NCI-H526 treated with DMSO at 0.1 percent for 48 hours (cell line): ENCODE measurements at regions not wholly inside any gene's neighbourhood (a gene's known extent, or its start where the extent isn't known, plus 50 kb on each side); places are given as distances from the start of the nearest gene placed in this dataset.
A peak's percentile ranks its signal among the peaks of the same experiment; 100 is the strongest.

Experiments
- DNase-seq: peaks from one replicate; lab custom pipeline; 2025; lab: John Stamatoyannopoulos, UW

DNA sequence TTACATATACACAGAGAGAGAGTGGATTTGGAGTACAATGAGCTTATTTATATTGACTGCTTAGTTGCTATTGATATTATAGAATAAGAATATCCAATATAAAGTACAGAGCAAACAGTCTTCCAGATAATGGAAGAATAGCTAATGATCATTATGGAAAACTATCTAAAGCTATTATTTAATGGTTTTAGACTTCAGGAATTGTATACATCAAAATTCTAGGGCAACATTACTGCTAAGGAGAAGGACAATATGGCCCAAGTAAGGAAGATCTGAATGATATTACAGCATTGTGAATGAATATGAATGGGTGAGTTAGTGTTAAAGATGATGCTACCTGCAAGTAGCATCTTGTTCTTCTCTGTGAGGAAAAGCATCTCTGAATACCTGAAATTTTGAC is 604.2 kb upstream of the PCDH20 start:
- no peak for DNase-seq

DNA sequence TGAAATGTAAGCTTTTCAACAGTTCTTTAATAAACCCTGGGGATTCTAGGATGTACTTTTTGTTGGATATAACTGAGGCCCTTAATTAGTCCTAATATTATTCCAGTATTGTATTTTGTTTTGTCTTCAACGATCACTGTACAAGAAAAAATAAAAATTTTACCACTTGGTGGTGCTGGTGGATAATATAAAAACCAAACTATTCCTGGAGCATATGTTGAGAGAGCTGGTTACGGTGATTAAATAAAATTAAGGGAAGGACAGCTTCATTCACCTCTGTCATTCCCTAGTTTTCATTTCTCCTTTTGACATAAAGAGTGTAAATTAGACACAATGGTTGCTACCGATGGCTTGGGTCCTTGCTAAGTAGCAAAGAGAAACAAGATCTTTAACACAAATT is 598.6 kb upstream of the PCDH20 start:
- DNase-seq: peak; percentile 42

DNA sequence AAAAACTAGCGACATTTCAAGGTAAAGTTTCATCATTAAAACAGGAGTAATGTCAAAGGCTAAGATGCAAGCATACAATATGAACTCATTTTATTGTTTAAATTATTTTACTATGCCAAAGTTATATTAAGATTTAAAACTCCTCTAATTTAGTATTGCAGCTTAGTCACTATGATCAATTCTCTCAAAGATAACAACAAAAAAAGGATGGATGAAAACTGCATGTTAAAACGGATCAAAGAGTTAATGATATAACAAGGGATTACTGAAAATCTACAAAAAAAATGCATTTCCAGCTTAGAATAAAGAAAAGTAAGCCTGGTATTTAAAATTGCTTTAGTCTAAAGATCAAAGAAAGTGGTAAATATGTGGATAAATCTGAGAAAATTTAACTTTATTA is 587.8 kb upstream of the PCDH20 start:
- no peak for DNase-seq

DNA sequence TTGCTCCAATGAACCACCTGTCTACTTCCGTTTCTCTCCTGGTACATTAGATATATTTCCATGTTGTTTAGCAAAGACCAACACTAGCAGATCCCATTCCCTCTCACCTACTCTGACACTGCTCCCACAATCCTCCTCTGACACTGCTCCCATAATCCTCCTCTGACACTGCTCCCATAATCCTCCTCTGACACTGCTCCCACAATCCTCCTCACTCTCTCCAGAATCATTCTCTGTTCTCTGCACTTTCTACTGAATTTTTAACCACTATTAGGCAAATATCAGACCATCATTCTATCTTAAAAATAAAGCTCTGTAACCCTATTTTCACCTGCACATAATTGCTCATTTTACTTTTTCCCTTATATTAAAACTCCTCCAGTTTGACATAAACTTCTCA is 578.5 kb upstream of the PCDH20 start:
- no peak for DNase-seq

DNA sequence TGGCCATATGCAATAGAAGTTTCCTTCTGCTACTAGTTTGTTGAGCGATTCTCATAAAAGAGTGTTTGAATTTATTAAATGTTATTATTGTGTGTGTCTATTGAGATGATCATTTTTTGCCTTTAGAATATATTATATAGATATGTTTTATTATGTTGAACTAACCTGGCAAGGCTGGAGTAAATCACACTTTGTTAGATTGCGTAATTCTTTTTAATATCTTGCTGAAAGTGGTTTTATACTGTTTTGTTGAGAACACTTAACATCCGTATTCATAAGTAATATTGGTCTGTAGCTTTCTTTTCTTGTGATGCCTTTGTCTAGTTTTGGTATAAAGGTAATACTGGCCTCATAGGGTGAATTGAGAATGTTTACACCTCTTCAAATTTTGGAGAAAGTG is 574.3 kb upstream of the PCDH20 start:
- no peak for DNase-seq

DNA sequence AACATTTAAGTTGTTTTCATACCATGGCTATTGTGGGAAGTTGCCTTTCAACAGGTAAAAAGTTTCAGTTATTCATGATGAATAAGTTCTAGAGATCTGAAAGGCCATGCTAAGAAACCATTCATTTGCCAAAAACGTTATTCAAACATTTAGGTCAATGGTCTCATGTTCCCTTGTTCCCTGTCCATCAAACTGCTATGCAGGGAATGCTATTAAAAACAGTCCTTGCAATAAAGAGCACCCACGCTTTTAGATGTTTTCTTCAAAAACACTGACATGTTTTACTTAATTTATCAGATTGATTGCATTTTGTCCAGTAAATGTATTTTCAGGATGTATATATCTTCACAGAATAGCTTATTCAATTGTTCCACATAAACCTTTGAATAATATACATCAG is 573.2 kb upstream of the PCDH20 start:
- DNase-seq: no peak

DNA sequence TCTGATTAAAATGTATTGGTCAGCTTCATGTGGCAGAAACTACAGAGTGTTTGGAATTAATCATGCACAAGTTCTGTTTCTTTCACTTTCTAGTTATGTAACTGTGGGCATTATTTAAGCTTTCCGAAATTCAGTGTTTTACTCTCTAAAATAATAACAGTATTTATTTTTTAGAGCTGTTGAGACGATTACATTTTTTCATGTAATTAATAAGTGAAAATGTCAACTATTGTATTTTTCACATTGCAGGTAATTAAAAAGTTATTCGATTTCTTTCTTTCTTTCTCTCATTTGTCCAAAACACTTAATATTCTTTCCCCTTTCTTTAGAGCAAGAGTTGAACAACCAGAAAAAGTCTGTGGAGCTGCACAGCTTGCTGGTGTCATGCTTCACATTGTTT is 559.4 kb upstream of the PCDH20 start:
- DNase-seq: no peak

DNA sequence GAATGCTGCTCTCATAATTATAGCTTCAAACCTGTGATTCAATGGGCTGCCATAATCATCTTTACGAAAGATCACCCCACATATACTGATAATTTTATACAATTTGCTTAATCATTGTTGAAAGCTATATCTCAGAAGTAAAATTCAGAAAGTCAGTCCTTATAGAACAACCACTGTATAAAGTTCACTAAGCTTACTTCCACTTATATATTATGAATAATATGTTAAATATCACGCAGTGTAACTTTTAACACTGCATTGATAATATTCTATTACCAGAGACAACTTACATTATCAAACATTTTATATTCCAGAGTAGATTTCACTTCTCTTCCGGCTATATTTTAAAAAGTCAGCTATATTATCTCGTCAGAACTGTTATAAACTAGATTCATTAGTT is 550.1 kb upstream of the PCDH20 start:
- DNase-seq: no peak

DNA sequence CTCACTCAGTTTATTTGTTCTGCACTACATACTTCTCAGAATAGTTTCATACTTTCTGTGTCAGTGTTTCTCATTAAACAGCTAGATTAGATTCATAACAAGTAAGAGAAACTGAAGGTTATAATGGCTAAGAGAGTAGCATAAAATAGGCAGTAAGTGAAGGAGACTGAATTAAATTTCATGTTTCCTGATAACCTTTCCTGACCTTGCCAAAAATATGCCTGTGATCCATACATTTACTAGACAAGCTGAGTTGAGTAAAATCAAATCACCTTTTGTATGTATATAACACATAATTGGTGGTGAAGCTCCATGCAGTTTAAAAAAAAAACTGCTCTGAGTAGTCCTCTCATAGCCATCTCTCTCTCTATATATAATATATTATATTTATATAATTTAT is 545.3 kb upstream of the PCDH20 start:
- no peak for DNase-seq

DNA sequence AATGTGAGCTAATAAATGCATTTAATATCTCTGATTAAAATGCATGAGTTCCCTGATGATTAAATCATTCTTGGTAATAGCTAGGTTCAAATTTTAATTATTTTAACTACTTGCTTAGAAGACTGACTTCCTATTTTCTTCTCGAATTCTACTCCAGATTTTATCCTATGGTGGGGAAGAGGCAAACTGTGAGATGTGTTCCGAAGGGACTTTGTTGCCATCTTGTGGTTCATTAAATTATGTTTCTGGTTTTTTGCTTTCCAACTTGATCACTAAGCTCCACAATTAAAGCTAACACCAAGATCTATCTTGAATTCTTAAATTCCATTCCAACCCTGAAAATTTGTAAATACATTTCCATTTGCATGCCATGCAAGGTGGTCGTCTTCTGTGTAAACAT is 538.4 kb upstream of the PCDH20 start:
- DNase-seq: peak; percentile 10

DNA sequence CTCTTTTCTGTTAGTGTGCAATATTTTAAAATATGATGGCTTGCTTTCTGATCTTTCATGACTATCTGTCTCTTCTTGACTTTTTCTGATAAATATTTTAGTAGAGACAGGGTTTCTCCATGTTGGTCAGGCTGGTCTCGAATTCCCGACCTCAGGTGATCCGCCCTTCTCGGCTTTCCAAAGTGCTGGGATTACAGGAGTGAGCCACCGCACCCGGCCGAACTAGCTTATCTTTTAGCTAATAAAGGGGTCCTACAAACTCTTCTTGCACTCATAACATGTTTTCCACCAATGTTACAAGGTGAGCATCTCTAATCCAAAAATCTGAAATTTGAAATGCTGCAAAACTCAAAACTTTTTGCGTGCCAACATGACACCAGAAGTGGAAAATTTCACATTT is 535.2 kb upstream of the PCDH20 start:
- DNase-seq: no peak

DNA sequence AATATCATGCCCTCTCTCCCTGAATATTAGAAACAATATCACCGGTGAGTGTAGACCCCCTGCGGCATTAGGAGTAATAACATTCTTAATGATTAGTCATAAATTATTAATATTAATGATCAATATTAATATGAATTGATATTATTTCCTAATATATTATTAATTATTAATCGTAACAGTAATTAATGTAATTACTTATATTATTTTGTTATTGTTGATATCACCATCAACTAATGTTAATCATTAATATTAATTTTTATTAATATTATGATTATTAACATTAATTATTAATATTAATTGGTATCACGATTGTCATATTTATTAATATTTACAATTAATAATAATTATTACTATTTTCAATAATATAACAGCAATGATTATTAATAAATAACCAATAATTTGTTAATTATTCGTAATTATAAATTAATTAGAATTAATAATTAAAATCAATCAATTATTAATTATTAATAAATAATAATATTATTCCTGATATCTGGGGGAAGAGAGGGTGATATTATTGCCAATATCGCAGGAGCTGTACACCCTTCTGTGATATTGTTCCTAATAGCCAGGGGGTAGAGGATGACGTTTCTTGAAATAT is 528.8 kb upstream of the PCDH20 start:
- DNase-seq: no peak

DNA sequence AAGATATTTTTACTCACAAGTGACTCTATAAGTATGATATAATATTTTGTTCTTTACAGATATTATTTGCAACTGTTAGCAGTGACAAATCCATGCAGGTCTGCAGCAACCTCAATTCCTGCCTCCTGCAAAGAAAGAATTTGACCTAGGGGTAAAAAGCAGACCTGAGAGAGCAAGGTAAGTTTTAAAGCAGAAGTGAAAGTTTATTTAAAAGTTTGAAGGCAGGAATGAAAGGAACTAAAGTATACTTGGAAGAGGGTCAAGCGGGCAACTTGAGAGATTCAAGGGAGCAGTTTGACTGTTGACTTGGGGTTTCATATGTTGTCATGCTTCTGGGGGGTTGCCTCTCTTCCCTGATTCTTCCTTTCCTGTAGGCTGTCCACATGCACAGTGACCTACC is 520.1 kb upstream of the PCDH20 start:
- DNase-seq: no peak

DNA sequence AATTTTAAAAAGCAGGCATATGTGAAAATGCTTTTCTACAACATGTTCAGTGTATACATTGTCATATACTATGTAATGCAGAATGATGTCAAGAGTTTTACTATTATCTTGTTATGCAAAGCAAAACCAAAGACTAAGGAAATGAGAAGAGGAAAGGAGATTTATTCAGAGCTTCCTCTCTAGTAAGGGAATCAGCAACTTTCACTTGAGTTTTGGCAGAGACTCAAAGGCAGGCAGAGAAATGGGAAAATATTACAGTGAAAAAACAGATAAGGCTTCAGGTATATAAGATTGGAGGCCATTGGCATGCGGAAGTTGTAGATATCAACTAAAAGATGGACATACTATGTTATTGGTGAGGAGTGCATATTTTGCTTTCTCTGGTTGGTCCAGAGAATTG is 512.0 kb upstream of the PCDH20 start:
- no peak for DNase-seq

DNA sequence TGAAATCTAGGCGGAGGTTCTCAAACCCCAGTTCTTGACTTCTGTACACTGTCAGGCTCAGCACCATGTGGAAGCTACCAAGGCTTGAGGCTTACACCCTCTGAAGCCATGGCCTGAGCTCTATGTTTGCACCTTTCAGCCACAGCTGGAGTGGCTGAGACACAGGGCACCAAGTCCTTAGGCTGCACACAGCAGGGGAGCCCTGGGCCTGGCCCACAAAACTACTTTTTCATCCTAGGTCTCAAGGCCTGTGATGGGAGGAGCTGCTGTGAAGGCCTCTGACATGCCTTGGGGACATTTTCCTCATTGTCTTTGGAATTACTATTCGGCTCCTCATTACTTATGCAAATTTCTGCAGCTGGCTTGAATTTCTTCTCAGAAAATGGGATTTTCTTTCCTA is 503.2 kb upstream of the PCDH20 start:
- no peak for DNase-seq

DNA sequence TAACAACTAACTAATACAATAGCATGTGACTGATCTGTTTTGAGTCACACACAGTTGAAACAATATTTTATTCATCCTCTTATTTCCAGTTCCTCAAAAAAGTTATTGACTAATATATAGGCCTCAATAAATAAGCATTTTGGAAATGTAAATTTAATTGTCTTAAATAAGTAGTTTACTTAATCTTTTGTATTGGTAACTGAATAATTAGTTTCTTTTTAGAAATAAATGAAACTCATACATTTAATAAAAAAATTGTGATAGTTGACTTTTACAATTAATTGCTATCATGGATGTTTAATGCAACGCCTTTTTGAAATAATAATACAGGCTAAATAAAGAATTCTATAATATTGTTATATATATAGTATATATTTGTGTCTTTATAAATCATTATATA is 500.8 kb upstream of the PCDH20 start:
- DNase-seq: no peak

DNA sequence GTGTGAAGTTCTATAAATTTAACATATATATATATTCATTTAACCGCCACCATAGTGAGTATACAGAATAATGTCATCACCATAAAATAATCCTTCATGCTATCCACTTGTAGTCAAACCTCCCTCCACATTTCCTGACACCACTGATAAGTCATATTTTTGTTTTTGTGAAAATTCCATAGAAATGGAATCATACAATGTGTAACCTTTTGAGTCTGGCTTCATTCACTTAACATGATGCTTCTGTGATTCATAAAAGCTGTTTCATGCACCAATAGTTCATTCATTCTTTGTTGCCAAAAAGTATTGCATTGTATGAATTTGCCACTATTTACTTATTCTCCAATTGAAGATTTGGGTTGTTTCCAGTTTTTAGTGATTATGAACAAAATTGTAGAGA is 497.5 kb upstream of the PCDH20 start:
- no peak for DNase-seq

DNA sequence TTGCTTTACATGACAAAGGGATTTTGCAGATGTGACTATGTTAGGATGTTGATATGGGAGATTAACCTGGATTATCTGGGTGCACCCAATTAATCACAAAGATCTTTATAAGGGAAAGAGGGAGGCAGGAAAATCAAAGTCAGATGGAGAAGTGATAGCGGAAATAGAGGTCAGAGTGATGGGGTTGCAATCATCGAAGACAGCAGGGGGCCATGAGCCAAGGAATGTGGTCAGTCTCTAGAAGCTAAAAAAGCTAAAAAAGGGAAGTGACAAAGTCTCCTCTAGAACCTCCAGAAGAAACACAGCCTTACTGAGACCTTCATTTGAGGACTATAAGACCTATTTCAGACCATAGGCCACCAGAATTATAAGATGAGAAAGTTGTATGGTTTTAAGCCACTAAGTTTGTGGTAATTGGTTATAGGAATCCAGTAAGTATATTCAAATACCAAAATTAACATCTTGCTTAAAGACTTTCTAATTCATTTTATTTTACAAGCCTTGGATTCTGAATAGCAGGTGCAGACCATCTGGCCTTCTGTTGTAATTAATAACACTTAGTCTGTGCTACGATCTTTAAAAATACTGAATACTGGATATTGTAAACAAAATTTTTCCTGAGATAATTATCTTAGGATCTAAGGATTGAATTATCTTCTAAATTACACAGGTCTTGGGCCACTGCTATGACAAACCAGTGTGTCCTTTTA is 493.4 kb upstream of the PCDH20 start:
- DNase-seq: no peak

DNA sequence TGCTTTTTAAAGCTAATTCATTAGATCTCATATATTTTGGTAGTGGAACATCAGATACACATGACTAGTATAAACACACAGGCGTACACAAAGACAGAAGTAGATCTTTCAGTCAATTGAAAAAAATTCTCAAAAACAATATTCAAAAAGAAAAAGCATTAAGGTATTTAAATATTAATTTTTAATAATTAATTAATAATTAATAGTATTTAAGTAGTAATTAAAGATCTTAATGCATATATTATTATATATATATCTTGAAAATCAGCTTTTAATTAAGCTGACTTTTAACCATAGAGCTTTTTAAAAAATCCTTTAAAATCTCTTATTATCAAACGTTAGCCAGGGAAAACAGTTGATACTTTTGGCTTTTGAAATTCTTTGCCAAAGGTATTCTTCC is 489.4 kb upstream of the PCDH20 start:
- DNase-seq: no peak

DNA sequence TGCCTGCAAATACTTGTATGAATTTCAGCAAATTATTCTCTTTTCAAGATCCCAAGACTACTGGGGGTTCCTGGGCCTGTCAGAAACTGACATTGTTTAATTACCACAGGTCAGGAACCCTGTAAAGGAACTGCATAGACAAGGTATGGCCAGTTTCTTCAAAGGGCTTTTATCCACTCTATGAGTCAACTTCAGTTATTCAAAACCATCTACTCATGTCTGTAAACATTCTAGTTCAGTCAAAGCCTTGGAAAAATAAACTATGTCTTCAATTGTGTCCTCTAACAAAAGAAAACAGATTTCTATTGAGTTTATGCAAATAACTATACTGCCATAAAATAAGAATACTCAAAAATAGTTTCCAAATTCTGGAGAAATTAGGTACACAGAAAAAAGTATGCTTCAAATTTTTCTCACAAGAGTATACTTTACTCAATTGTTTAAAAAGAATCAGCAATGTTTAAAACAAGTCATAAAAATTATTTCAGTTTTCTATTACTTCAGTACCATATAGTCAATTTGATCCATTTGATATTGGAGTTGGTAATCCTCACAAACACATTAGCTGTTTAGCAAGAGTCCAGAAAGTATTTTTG is 486.4 kb upstream of the PCDH20 start:
- DNase-seq: no peak

DNA sequence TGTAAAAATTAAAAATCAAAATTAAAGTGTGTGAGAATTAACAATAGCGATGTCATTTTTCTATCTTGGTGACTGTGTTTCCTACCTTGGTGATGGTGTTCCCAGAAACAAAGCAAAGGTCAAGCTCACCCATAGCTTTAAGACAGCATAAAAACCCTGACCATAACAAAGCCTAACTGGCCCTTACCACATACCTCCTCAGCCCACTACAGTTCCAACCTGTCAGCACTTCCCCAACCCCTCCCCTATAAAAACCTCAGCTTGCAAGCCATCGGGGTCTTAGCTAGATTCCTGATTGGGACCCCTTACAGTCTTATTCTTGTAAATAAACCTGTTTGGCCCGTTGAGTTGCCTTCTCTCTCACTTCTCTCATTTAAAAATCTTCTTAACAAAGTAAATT is 484.4 kb upstream of the PCDH20 start:
- no peak for DNase-seq

DNA sequence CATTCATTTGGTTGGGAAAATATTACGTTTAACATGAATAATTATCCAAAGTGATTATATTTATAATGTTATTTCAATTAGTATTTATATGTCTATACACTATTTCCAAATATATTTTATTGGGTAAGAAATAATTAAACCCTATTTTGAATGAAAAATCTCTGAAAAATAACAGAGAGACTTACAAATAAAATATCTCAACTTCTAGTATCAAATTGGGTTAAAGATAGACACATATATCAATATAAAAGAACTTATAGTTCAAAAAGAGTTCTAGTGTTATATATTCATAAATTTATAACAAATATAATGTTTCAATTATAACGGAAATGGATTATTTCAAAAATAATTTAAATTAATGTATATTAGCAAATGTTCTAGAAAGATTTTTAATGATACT is 482.6 kb upstream of the PCDH20 start:
- DNase-seq: no peak

DNA sequence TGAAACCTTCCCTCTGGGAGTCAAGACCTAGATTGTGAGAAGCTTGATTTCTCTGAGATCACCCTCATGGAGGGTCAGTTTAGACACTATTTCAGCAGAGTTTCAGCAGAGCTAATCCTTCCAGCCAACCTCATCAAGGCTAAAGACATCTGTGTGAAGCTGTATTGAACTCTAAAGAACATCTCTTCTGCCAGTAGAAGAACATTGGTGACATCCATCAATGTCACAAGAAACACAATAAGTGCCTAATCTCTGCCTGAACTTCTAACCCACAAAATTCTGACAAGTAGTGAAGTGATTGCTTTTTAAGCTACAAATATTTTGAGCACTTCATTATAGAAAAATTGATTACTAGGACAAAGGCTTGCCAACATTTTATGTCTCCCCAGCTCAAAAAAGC is 475.8 kb upstream of the PCDH20 start:
- DNase-seq: no peak

DNA sequence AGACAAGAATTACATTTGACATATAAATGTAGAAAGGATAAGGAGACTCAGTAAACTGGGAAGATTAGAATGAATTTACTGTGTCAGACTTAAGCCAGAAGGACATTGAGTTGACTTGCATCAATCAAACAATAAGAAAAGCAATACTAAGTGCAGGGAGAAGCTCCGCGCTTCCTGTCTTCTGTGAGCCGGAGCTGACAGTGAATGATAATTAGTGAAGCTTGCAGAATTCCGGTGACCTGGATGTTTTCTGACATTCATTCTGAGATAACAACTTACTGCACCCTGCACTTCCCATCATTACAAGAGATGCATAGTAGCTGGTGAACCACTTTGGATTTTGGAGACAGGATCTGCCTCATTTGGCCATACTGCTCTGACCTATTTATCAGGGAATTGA is 469.2 kb upstream of the PCDH20 start:
- DNase-seq: no peak
